HEK293T (cell line): ENCODE measurements at regions not wholly inside any gene's neighbourhood (a gene's known extent, or its start where the extent isn't known, plus 50 kb on each side); places are given as distances from the start of the nearest gene placed in this dataset.

ENCODE experiments used
- BHLHE40 ChIP-seq: fragments of 450-650 bp; IDR thresholded peaks from 2 replicates; pipeline ENCODE4 v1.6.1; 2016; ENCODE audit warnings: mild to moderate bottlenecking, moderate library complexity, borderline replicate concordance
- ELF4 ChIP-seq: fragments of 450-650 bp; IDR thresholded peaks from 2 replicates; pipeline ENCODE4 v1.6.1; 2017; ENCODE audit warnings: antibody characterized with exemption
- FOXM1 ChIP-seq: fragments of 450-650 bp; IDR thresholded peaks from 2 replicates; pipeline ENCODE4 v1.6.1; 2017; ENCODE audit warnings: mild to moderate bottlenecking, borderline replicate concordance
- L3MBTL2 ChIP-seq: fragments of 450-650 bp; conservative IDR thresholded peaks from 2 replicates; pipeline ENCODE4 v1.6.1; 2016; ENCODE audit warnings: mild to moderate bottlenecking
- SUZ12 ChIP-seq: fragments of 450-650 bp; IDR thresholded peaks from 2 replicates; pipeline ENCODE4 v1.6.1; 2016; ENCODE audit warnings: mild to moderate bottlenecking
- TARDBP ChIP-seq: fragments of 450-650 bp; IDR thresholded peaks from 2 replicates; pipeline ENCODE4 v1.6.1; 2016
- ZNF384 ChIP-seq: fragments of 450-650 bp; IDR thresholded peaks from 2 replicates; pipeline ENCODE4 v1.6.1; 2016
- TF ChIP-seq, protein P1 (sequence below): fragments of 450-650 bp; IDR thresholded peaks from 2 replicates; pipeline ENCODE4 v1.6.1; 2016

DNA sequence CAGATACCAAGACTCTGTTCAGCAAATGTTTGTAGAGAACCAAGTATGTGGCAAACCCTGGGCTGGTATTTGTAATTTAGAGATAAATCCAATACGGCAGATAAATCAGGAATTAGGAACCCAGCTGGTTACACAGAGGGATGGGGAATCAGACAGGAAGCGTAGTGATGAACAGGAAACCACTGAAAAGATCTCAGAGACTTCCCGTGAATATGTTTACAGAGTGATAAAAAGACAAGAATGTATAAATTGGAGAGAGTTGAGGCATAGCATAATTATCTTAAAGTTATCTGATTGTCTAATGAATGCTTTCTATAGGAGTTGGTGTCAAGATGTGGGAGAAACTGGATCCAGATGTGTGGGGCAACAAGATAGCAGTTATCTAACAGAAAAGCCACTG lies 246.6 kb upstream of the SMARCA2 start:
- TF ChIP-seq SUZ12 (no peak), ZNF384 (no peak), FOXM1 (no peak), BHLHE40 (no peak), TARDBP (no peak), ELF4 (no peak), L3MBTL2 (no peak)
- TF ChIP-seq, protein P1, sequence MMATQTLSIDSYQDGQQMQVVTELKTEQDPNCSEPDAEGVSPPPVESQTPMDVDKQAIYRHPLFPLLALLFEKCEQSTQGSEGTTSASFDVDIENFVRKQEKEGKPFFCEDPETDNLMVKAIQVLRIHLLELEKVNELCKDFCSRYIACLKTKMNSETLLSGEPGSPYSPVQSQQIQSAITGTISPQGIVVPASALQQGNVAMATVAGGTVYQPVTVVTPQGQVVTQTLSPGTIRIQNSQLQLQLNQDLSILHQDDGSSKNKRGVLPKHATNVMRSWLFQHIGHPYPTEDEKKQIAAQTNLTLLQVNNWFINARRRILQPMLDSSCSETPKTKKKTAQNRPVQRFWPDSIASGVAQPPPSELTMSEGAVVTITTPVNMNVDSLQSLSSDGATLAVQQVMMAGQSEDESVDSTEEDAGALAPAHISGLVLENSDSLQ = no peak
